Small intestine (tissue), 7 donors: ENCODE measurements at regions not wholly inside any gene's neighbourhood (a gene's known extent, or its start where the extent isn't known, plus 50 kb on each side); places are given as distances from the start of the nearest gene placed in this dataset.
A peak's percentile ranks its signal among the peaks of the same experiment; 100 is the strongest.

Source experiments
- DNase-seq, 2 donors: peaks; one replicate each; pipeline versions ENCODE4 v3.0.0 to v3.0.0-alpha.2; 2013
- FAIRE-seq: peaks from 2 replicates; lab custom pipeline; 2012; peaks lifted over from hg19 to GRCh38; lab: Jason Lieb, UNC
- H3K27ac ChIP-seq, 3 donors: one replicate each; pipeline ENCODE4 v1.5.1; 2013; ENCODE audit warnings: low read length in 2 of 3, mild to moderate bottlenecking in 2 of 3, control low read depth in 1 of 3, inconsistent platforms in 1 of 3, low read depth in 1 of 3, moderate library complexity in 1 of 3
- H3K27me3 ChIP-seq, 3 donors: one replicate each; pipeline ENCODE4 v1.6.1; 2013; ENCODE audit warnings: low read length in 3 of 3, inconsistent platforms in 1 of 3; ENCODE audit not compliant: control insufficient read depth in 3 of 3, insufficient read depth in 3 of 3
- H3K36me3 ChIP-seq, 3 donors: one replicate each; pipeline ENCODE4 v1.6.1; 2013; ENCODE audit warnings: low read length in 3 of 3, inconsistent platforms in 1 of 3, low read depth in 1 of 3, mild to moderate bottlenecking in 1 of 3, moderate library complexity in 1 of 3; ENCODE audit not compliant: control insufficient read depth in 3 of 3, insufficient read depth in 2 of 3
- H3K4me1 ChIP-seq, 3 donors: one replicate each; pipeline ENCODE4 v1.6.1; 2013; ENCODE audit warnings: low read length in 2 of 3, inconsistent platforms in 1 of 3, low read depth in 1 of 3, mild to moderate bottlenecking in 1 of 3, moderate library complexity in 1 of 3; ENCODE audit not compliant: control insufficient read depth in 3 of 3, insufficient read depth in 2 of 3
- H3K4me3 ChIP-seq, 3 donors: one replicate each; pipeline ENCODE4 v1.5.1; 2013; ENCODE audit warnings: low read length in 3 of 3, control low read depth in 1 of 3, inconsistent platforms in 1 of 3, low read depth in 1 of 3, mild to moderate bottlenecking in 1 of 3, moderate library complexity in 1 of 3
- H3K9me3 ChIP-seq, 2 donors: one replicate each; pipeline ENCODE4 v1.6.1; 2013; ENCODE audit warnings: low read depth in 1 of 2, low read length in 1 of 2; ENCODE audit not compliant: control insufficient read depth in 2 of 2, insufficient read depth in 1 of 2
- WGBS, 3 donors: extraction: QIAGEN DNeasy Blood & Tissue Kit; methylation state at CpG; one replicate each; pipeline ENCODE4 v1.1.7; 2013; 5-methylcytosine and 5-hydroxymethylcytosine counted together
- donor health status: healthy with polysubstance abuse.
- donor health status: control.
- donor health status: control.
- donor health status: Bipolar disorder and iron deficiency.
- donor health status: healthy.

DNA sequence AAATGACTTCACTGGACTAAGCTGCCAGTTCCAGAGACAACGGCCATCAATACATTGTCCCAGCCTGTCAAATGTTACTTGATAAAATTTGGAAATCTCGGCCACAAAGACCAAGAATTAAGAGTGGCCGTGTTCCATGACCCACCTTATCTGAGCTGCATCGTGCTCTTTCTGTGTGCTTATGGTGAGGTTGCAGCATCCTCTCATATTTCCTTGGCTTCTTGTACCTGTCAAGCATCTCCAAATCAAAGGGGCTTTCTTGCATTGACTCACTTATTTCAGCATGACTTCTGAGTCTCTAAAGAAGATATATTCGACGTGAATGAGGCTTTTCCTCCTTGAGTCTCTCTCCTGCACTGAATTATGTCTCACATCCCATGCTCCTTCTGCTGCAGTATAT lies 421.7 kb downstream of the MCTP2 start:
- Histone ChIP-seq H3K27ac (no peak overlapping the region), H3K27me3 (no peaks in the 10 kb centered on the region), H3K36me3 (no peaks in the 10 kb centered on the region), H3K4me1 (no peaks in the 10 kb centered on the region), H3K4me3 (no peak overlapping the region), H3K9me3 (no peaks in the 10 kb centered on the region)
- DNase-seq (no peak), FAIRE-seq (no peak)
- WGBS, 3 donors: 83 to 86% (median 86%) methylated on average over 6 of the region's 6 CpGs

DNA sequence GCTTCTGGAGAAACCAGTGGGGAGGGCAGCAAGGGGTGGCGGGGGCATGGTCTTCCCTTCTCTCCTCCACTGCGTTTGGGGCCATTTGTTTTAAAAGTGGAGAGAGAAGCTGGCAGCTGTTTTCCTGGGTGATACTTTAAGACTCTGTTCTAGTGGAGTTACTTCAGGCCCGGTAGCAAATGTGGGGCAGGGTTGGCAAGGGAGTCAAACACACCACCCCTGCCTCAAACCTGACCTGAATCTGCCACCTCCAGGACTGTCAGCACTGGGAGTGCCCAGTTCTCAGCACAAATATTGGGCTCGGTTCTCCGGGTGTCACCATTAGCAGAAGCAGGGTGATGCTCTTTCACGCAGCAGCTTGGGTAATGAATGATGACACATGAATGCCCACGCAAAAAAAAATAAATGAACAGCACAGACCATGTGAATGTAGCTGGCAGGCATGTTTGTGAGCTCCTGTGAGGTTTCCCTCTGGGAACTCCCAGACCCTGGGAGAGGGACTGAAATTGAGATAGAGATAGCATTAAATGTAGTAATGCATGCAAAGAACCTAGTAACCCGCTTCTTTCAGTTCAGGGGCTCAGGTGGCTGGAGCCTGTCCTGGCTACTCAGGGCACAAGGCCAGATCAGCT lies 424.0 kb downstream of the MCTP2 start:
- Histone ChIP-seq H3K27ac (no peak overlapping the region), H3K36me3 (no peaks in the 10 kb centered on the region), H3K4me3 (no peak overlapping the region), H3K27me3 (no peaks in the 10 kb centered on the region), H3K4me1 (no peaks in the 10 kb centered on the region), H3K9me3 (no peaks in the 10 kb centered on the region)
- no peak for DNase-seq
- WGBS, 3 donors: 84 to 90% (median 89%) methylated on average over 8 of the region's 8 CpGs
- no peak for FAIRE-seq

DNA sequence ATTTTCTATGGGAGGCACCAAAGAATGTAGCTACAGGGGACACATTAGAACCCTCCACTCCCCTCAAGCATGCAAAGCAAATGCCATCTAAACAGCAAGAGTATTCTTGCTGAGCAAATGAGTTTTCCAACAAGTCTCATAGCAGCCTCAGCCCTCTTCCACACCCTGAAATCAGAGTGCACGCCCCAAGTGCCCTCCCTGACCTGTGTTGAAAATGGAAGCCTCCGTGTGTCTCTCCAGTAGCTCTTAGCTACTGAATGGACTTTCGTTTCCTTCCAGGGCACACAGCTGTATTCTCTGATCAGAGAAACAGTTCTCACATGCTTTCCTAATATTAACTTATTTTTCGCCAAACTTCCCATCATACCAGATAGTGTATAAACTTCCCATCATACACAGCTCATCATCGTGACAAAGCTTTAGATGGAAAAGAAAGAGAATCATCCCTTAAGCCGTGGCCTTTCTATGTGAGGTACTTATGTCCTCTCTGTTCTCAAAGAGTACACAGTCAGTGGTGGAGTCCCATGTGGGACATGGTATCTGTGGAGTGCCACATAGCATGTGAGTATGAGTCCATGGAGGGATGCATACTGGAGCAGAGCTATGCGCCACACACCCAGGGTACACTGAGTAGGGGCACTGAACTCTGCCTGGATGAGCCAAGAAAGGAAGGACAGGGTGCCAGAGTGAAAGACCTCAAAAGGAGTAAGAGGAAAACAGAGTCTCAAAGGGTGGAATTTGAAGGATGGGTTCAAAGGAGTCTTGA lies 434.5 kb downstream of the MCTP2 start:
- 60 to 74% (median 70%) methylated on average over 7 of the region's 7 CpGs for WGBS, 3 donors
- no peak overlapping the region for H3K4me3 ChIP-seq
- H3K27ac ChIP-seq: no peak overlapping the region
- no peak for FAIRE-seq
- H3K36me3 ChIP-seq: no peaks in the 10 kb centered on the region
- H3K9me3 ChIP-seq: no peaks in the 10 kb centered on the region
- DNase-seq: no peak
- no peaks in the 10 kb centered on the region for H3K4me1 ChIP-seq
- peaks cover 0 to 2% (median 0%) of the 10 kb centered on the region in 3 donors for H3K27me3 ChIP-seq

DNA sequence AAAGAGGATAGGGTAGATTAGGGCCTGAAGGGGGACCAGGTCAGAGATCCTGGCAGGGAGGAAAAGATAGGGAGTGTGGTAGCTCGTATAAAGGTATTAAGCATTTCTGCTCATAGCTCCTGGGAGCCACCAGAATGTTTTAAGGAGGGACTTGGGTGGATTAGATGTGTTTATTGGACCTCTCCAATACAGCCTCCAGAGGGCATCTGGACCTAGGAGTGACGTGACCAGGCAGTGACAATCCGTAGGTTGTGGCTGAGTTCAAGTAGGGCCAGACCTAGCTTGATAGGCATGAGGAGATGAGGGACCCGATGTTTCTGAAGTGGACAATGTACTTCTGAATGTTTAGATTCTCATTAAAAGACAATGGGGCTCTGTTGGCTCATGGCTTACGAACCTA lies 435.2 kb downstream of the MCTP2 start:
- H3K4me3 ChIP-seq: no peak overlapping the region
- H3K27ac ChIP-seq: no peak overlapping the region
- 34 to 62% (median 38%) methylated on average over 5 of the region's 5 CpGs for WGBS, 3 donors
- H3K9me3 ChIP-seq: no peaks in the 10 kb centered on the region
- H3K36me3 ChIP-seq: no peaks in the 10 kb centered on the region
- FAIRE-seq: no peak
- no peak for DNase-seq
- no peaks in the 10 kb centered on the region for H3K4me1 ChIP-seq
- H3K27me3 ChIP-seq: peaks cover 0 to 2% (median 0%) of the 10 kb centered on the region in 3 donors

DNA sequence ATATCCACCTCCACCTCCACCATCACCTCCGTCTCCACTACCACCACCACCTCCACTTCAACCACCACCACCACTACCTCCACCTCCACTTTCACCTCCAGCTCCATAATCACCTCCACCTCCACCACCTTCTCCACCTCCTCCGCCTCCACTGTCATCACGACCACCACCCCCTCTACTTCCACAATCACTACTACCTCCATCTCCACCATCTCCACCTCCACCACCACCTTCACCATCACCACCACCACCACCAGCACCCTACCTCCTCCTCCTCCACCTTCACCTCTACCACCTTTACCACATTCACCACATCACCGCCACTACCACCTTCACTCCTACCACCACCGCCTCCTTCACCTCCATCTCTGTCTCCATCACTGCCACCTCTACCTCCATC lies 435.7 kb downstream of the MCTP2 start:
- no peaks in the 10 kb centered on the region for H3K9me3 ChIP-seq
- DNase-seq: no peak
- no peak overlapping the region for H3K27ac ChIP-seq
- 68 to 90% (median 90%) methylated on average over 5 of the region's 5 CpGs for WGBS, 3 donors
- H3K36me3 ChIP-seq: no peaks in the 10 kb centered on the region
- peaks cover 0 to 2% (median 0%) of the 10 kb centered on the region in 3 donors for H3K27me3 ChIP-seq
- FAIRE-seq: no peak
- no peaks in the 10 kb centered on the region for H3K4me1 ChIP-seq
- H3K4me3 ChIP-seq: no peak overlapping the region

DNA sequence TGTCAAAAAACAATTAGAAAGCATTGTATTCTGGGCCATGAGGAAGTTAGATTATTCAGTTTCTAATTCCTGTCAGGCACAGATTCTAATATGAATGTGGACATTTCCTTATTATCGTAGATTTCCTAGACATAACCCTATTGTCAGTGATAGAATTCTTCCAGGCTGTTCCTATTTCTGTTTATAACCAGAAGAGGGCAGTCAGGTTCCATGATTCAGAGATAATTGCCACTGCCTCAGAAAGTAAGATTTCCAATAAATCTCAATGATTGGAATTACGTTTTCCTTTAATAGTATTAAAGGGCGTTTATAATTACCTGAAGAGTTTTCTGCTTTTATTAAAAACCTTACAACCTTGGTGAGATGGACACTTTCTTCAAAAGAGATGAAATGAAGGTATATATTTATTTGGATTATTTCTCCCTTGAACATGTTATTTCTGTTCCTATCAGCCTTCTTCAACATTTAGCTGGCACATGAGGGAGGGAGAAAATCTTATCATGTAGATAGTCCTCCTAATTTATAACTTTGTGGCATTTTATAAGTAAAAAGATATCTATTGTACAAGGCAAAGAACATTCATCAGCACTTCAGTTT lies 439.2 kb downstream of the MCTP2 start:
- FAIRE-seq: no peak
- H3K4me3 ChIP-seq: no peak overlapping the region
- no peaks in the 10 kb centered on the region for H3K9me3 ChIP-seq
- H3K4me1 ChIP-seq: no peaks in the 10 kb centered on the region
- peaks cover 0 to 3% (median 2%) of the 10 kb centered on the region in 3 donors for H3K27me3 ChIP-seq
- WGBS, 3 donors: 0 to 1% (median 0%) methylated on average over 3 of the region's 3 CpGs
- no peak overlapping the region for H3K27ac ChIP-seq
- peak; percentile 51 to 58 for DNase-seq
- no peaks in the 10 kb centered on the region for H3K36me3 ChIP-seq

DNA sequence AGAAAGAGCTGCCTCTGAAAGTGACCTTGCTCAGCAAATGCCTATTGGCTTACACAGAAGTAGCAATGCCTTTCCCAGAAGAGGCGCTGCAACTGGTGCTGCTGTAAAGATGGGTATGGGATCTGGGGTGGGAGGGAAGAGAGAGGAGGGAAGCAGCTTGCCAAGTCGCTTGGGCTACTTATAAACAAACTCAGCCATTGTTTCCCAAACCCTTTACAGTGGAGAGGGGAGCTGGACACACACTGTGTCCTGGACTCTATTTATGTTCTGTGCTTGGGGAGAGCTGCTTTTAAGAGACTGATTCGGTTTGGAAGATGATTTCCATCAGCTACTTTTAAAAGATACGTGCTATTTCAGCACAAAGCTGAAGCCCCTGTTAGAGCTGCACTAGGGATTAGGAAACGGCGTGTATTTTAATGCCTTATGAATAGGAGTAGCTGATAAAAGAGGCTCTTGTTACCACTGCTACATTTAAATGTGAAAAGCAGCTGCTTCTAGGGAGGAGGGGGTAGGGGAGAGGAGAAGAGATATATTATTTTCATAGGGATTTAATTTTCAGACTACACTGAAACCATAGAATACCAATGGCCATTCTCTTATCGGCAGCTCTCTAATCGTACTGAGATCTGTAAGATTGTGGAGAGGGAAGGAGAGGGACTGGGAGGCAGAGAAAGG lies 440.6 kb downstream of the MCTP2 start:
- no peaks in the 10 kb centered on the region for H3K4me1 ChIP-seq
- FAIRE-seq (no peak), DNase-seq (peak in 1 of 2 donors; percentile 17)
- H3K36me3 ChIP-seq: no peaks in the 10 kb centered on the region
- H3K9me3 ChIP-seq: no peaks in the 10 kb centered on the region
- peak overlapping the region in 1 of 3 donors; percentile 38 for H3K27ac ChIP-seq
- no peak overlapping the region for H3K4me3 ChIP-seq
- WGBS, 3 donors: 29 to 36% (median 29%) methylated on average over 8 of the region's 8 CpGs
- peaks cover 0 to 3% (median 0%) of the 10 kb centered on the region in 3 donors for H3K27me3 ChIP-seq

DNA sequence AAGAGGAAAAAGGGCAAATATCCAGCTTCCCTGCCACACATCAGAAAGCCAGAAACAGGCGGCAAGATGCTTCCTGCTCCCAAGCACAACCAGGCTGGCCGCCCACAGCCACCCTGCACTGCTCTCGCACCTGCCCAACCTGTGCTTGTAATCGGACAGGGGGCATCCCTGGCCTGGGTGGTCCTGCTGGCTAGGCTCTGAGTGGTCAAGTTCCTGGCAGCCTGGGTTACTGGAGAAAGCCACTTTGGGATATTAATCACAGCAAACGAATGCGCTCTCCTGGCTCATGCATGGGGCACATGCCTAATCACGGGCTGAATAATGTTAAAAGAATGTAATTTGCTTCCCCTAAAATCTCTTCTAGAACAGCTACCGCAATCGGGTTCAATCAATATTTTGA lies 442.4 kb downstream of the MCTP2 start:
- no peaks in the 10 kb centered on the region for H3K36me3 ChIP-seq
- H3K27ac ChIP-seq: no peak overlapping the region
- no peak overlapping the region for H3K4me3 ChIP-seq
- H3K4me1 ChIP-seq: no peaks in the 10 kb centered on the region
- peaks cover 0 to 3% (median 0%) of the 10 kb centered on the region in 3 donors for H3K27me3 ChIP-seq
- DNase-seq (no peak), FAIRE-seq (no peak)
- H3K9me3 ChIP-seq: no peaks in the 10 kb centered on the region
- WGBS, 3 donors: 78 to 83% (median 83%) methylated on average over 9 of the region's 9 CpGs
